ENCODE measurements at regions not wholly inside any gene's neighbourhood (a gene's known extent, or its start where the extent isn't known, plus 50 kb on each side); places are given as distances from the start of the nearest gene placed in this dataset.

- no peak for TF ChIP-seq CTCF (IDR thresholded peaks at IDR 0.05)
- TF ChIP-seq POLR2A (IDR thresholded peaks at IDR 0.05): no peak
- 67 to 86% (median 74%) methylated on average over 1 of the region's 1 CpG for WGBS, 4 donors
- intact Hi-C loops (cut with DNase I): no loop called here
- H3K9me3 ChIP-seq (replicated peaks in 1 of 3): no peaks in the 10 kb centered on the region
- peak overlapping the region in 1 of 5 donors; percentile 69 for H3K27ac ChIP-seq
- no peaks in the 10 kb centered on the region for H3K36me3 ChIP-seq (replicated peaks in 1 of 2)
- DNase-seq: no peak
- no peak overlapping the region for H3K4me3 ChIP-seq
- no peaks in the 10 kb centered on the region for H3K27me3 ChIP-seq
- H3K4me1 ChIP-seq (replicated peaks in 1 of 2): peaks cover 36 to 58% of the 10 kb centered on the region in 2 donors
Observed at GRCh38 chr1:39152923-39153322, 51.6 kb upstream of the MACF1 start.

GRCh38 chr1:39153684-39154083 lies 50.8 kb upstream of the MACF1 start:
- no peak for TF ChIP-seq CTCF (IDR thresholded peaks at IDR 0.05)
- TF ChIP-seq POLR2A (IDR thresholded peaks at IDR 0.05): no peak
- Histone ChIP-seq H3K4me1 (replicated peaks in 1 of 2) (peaks cover 39 to 66% of the 10 kb centered on the region in 2 donors), H3K27ac (peak overlapping the region in 2 of 5 donors; percentile 48 to 69), H3K36me3 (replicated peaks in 1 of 2) (no peaks in the 10 kb centered on the region), H3K27me3 (no peaks in the 10 kb centered on the region), H3K4me3 (no peak overlapping the region), H3K9me3 (replicated peaks in 1 of 3) (no peaks in the 10 kb centered on the region)
- 68 to 80% (median 74%) methylated on average over 2 of the region's 2 CpGs for WGBS, 4 donors
- no peak for DNase-seq
- intact Hi-C loops (cut with DNase I): no loop called here

GRCh38 chr1:39154553-39155421 lies 49.7 kb upstream of the MACF1 start:
- WGBS, 4 donors: 34 to 50% (median 36%) methylated on average over 6 of the region's 6 CpGs
- peak; percentile 43 to 75 (median 61) for DNase-seq
- Histone ChIP-seq H3K36me3 (replicated peaks in 1 of 2) (no peaks in the 10 kb centered on the region), H3K9me3 (replicated peaks in 1 of 3) (no peaks in the 10 kb centered on the region), H3K4me1 (replicated peaks in 1 of 2) (peaks cover 46 to 76% of the 10 kb centered on the region in 2 donors), H3K27ac (peak overlapping the region in 4 of 5 donors; percentile 44 to 87 (median 58)), H3K27me3 (no peaks in the 10 kb centered on the region), H3K4me3 (no peak overlapping the region)
- TF ChIP-seq CTCF (IDR thresholded peaks at IDR 0.05): no peak
- peak in 1 of 2 donors; percentile 46 for TF ChIP-seq POLR2A (IDR thresholded peaks at IDR 0.05)
- intact Hi-C loops (cut with DNase I): no loop called here

Small RNAs in the stretch of these regions (small RNA-seq; reads per million reads assigned to genes)
- gene RNA5SP44 (0 reads per million in 2 donors), gene RNU6-608P (0 reads per million in 2 donors)
